ENCODE measurements at regions not wholly inside any gene's neighbourhood (a gene's known extent, or its start where the extent isn't known, plus 50 kb on each side); places are given as distances from the start of the nearest gene placed in this dataset.

DNA sequence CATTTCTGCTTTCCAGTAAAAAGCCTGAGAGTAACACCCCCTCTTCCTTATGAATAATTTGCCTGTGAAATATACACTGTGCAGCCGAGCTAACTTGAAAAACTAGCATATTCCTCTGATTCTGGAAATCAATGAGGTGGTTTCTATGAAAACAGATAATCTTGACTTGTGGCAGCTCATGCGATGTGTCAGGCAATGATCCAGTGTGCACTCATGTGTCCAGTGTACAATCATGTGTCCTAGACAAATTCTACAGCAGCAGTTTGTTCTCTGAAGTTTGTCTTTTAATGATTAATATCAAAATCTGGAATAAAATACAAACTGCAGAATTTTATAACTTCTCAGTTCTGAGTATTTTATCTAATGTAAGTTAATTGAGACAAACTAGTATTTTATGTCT, 2213.9 kb upstream of the PCDH20 start:
- Histone ChIP-seq H3K79me2 (ENCODE audit: insufficient read depth, low read length) (no peaks in the 10 kb centered on the region), H2AFZ (ENCODE audit: low read length) (no peak overlapping the region)

GRCh38 chr13:63628310-63628709, 2212.7 kb upstream of the PCDH20 start:
- H3K4me1 ChIP-seq (ENCODE audit: insufficient read depth, low read length) = no peaks in the 10 kb centered on the region
- H3K27ac ChIP-seq (ENCODE audit: low read depth, low read length) = no peak overlapping the region
- no peaks in the 10 kb centered on the region for H3K9me3 ChIP-seq (ENCODE audit: low read depth, low read length)
- H2AFZ ChIP-seq (ENCODE audit: low read length) = no peak overlapping the region
- no peaks in the 10 kb centered on the region for H3K27me3 ChIP-seq (ENCODE audit: insufficient read depth, low read length)
- no peak overlapping the region for H3K4me3 ChIP-seq (ENCODE audit: insufficient read depth, low read length)
- DNase-seq (ENCODE audit: insufficient read length, low spot score, missing footprints) = no peak
- no peaks in the 10 kb centered on the region for H4K20me1 ChIP-seq (ENCODE audit: insufficient read depth, low read length)
- H3K36me3 ChIP-seq (ENCODE audit: insufficient read depth, low read length) = no peaks in the 10 kb centered on the region
- H3K79me2 ChIP-seq (ENCODE audit: insufficient read depth, low read length) = no peaks in the 10 kb centered on the region
- TF ChIP-seq CTCF (IDR thresholded peaks at IDR 0.05; ENCODE audit: extremely low read depth, low read depth, low read length) = no peak
- no peak overlapping the region for H3K4me2 ChIP-seq (ENCODE audit: insufficient read depth, low read length)

More for the DNA sequence above, 2213.9 kb upstream of the PCDH20 start:
- no peaks in the 10 kb centered on the region for H3K4me1 ChIP-seq (ENCODE audit: insufficient read depth, low read length)
- no peaks in the 10 kb centered on the region for H3K27me3 ChIP-seq (ENCODE audit: insufficient read depth, low read length)
- no peak for DNase-seq (ENCODE audit: insufficient read length, low spot score, missing footprints)
- no peaks in the 10 kb centered on the region for H3K36me3 ChIP-seq (ENCODE audit: insufficient read depth, low read length)
- no peak overlapping the region for H3K4me3 ChIP-seq (ENCODE audit: insufficient read depth, low read length)
- no peak for TF ChIP-seq CTCF (IDR thresholded peaks at IDR 0.05; ENCODE audit: extremely low read depth, low read depth, low read length)
- H3K27ac ChIP-seq (ENCODE audit: low read depth, low read length) = no peak overlapping the region
- no peak overlapping the region for H3K4me2 ChIP-seq (ENCODE audit: insufficient read depth, low read length)
- no peaks in the 10 kb centered on the region for H3K9me3 ChIP-seq (ENCODE audit: low read depth, low read length)
- no peaks in the 10 kb centered on the region for H4K20me1 ChIP-seq (ENCODE audit: insufficient read depth, low read length)

GRCh38 chr13:63625869-63626268, 2210.2 kb upstream of the PCDH20 start:
- H3K9me3 ChIP-seq (ENCODE audit: low read depth, low read length) = no peaks in the 10 kb centered on the region
- no peaks in the 10 kb centered on the region for H3K36me3 ChIP-seq (ENCODE audit: insufficient read depth, low read length)
- no peak for TF ChIP-seq CTCF (IDR thresholded peaks at IDR 0.05; ENCODE audit: extremely low read depth, low read depth, low read length)
- H3K4me3 ChIP-seq (ENCODE audit: insufficient read depth, low read length) = no peak overlapping the region
- no peaks in the 10 kb centered on the region for H3K27me3 ChIP-seq (ENCODE audit: insufficient read depth, low read length)
- H3K4me2 ChIP-seq (ENCODE audit: insufficient read depth, low read length) = no peak overlapping the region
- no peak overlapping the region for H2AFZ ChIP-seq (ENCODE audit: low read length)
- no peak for DNase-seq (ENCODE audit: insufficient read length, low spot score, missing footprints)
- H3K27ac ChIP-seq (ENCODE audit: low read depth, low read length) = no peak overlapping the region
- H4K20me1 ChIP-seq (ENCODE audit: insufficient read depth, low read length) = no peaks in the 10 kb centered on the region
- no peaks in the 10 kb centered on the region for H3K4me1 ChIP-seq (ENCODE audit: insufficient read depth, low read length)
- no peaks in the 10 kb centered on the region for H3K79me2 ChIP-seq (ENCODE audit: insufficient read depth, low read length)

GRCh38 chr13:63614874-63615612, 2199.4 kb upstream of the PCDH20 start:
- no peaks in the 10 kb centered on the region for H3K9me3 ChIP-seq (ENCODE audit: low read depth, low read length)
- H3K79me2 ChIP-seq (ENCODE audit: insufficient read depth, low read length) = no peaks in the 10 kb centered on the region
- DNase-seq (ENCODE audit: insufficient read length, low spot score, missing footprints) = no peak
- H3K36me3 ChIP-seq (ENCODE audit: insufficient read depth, low read length) = no peaks in the 10 kb centered on the region
- H3K4me3 ChIP-seq (ENCODE audit: insufficient read depth, low read length) = no peak overlapping the region
- no peak overlapping the region for H3K27ac ChIP-seq (ENCODE audit: low read depth, low read length)
- no peak overlapping the region for H3K4me2 ChIP-seq (ENCODE audit: insufficient read depth, low read length)
- TF ChIP-seq CTCF (IDR thresholded peaks at IDR 0.05; ENCODE audit: extremely low read depth, low read depth, low read length) = no peak
- no peaks in the 10 kb centered on the region for H3K27me3 ChIP-seq (ENCODE audit: insufficient read depth, low read length)
- H3K4me1 ChIP-seq (ENCODE audit: insufficient read depth, low read length) = no peaks in the 10 kb centered on the region
- no peaks in the 10 kb centered on the region for H4K20me1 ChIP-seq (ENCODE audit: insufficient read depth, low read length)
- no peak overlapping the region for H2AFZ ChIP-seq (ENCODE audit: low read length)

Data from osteoblast (primary cell).